Spleen (tissue), 11 donors: ENCODE measurements at regions not wholly inside any gene's neighbourhood (a gene's known extent, or its start where the extent isn't known, plus 50 kb on each side); places are given as distances from the start of the nearest gene placed in this dataset.

ENCODE experiments used
- DNase-seq: peaks from one replicate; pipeline ENCODE4 v3.0.0-alpha.2; 2020
- H3K27ac ChIP-seq, 8 donors: fragments of 200-600 bp; sonication (generic) in 7 of 8; 1 replicate in 4 of 8; 2 replicates in 4 of 8; pipeline versions ENCODE4 v1.5.0 to v1.8.0; 2016 to 2021; ENCODE audit warnings: inconsistent platforms in 4 of 8, mild to moderate bottlenecking in 4 of 8, moderate library complexity in 1 of 8
- H3K27me3 ChIP-seq, 7 donors: fragments of 200-600 bp; sonication (generic) in 6 of 7; replicated peaks in 1 of 7; 1 replicate in 4 of 7; 2 replicates in 3 of 7; pipeline versions ENCODE4 v1.5.0 to v1.8.0; 2016 to 2021; ENCODE audit warnings: inconsistent platforms in 3 of 7, mild to moderate bottlenecking in 1 of 7
- H3K36me3 ChIP-seq, 6 donors: fragments of 200-600 bp; sonication (generic) in 5 of 6; 1 replicate in 4 of 6; 2 replicates in 2 of 6; pipeline versions ENCODE4 v1.5.0 to v1.8.0; 2016 to 2021; ENCODE audit warnings: inconsistent platforms in 2 of 6
- H3K4me1 ChIP-seq, 6 donors: fragments of 200-600 bp; sonication (generic) in 5 of 6; 1 replicate in 3 of 6; 2 replicates in 3 of 6; pipeline versions ENCODE4 v1.5.0 to v1.8.0; 2016 to 2021; ENCODE audit warnings: inconsistent platforms in 3 of 6
- H3K4me3 ChIP-seq, 8 donors: fragments of 200-600 bp; sonication (generic) in 7 of 8; 1 replicate in 4 of 8; 2 replicates in 4 of 8; pipeline versions ENCODE4 v1.5.0 to v1.8.0; 2016 to 2021; ENCODE audit warnings: inconsistent platforms in 4 of 8, mild to moderate bottlenecking in 4 of 8, moderate library complexity in 2 of 8
- H3K9me3 ChIP-seq, 8 donors: fragments of 200-600 bp; sonication (generic) in 7 of 8; 1 replicate in 4 of 8; 2 replicates in 4 of 8; pipeline versions ENCODE4 v1.5.0 to v1.8.0; 2016 to 2021; ENCODE audit warnings: inconsistent platforms in 4 of 8
- CTCF ChIP-seq, 11 experiments: fragments of 200-600 bp in 7 of 11; fragments of 450-650 bp in 4 of 11; sonication (generic) in 4 of 11; IDR thresholded peaks in 8 of 11; conservative IDR thresholded peaks in 3 of 11; 1 replicate in 7 of 11; 2 replicates in 4 of 11; pipeline versions ENCODE4 v1.4.0 to v1.8.0; 2016 to 2021; ENCODE audit warnings: antibody characterized with exemption in 11 of 11, inconsistent platforms in 4 of 11, mild to moderate bottlenecking in 1 of 11
- POLR2A ChIP-seq, 3 donors: fragments of 450-650 bp; IDR thresholded peaks; one replicate each; pipeline ENCODE4 v1.5.1; 2017; ENCODE audit warnings: antibody characterized with exemption in 3 of 3, mild to moderate bottlenecking in 1 of 3
- POLR2AphosphoS5 ChIP-seq, 3 donors: sonication (generic); formaldehyde crosslinking; IDR thresholded peaks; one replicate each; pipeline ENCODE4 v1.5.1; 2017; ENCODE audit warnings: antibody characterized with exemption in 3 of 3
- WGBS, 5 donors: extraction: QIAGEN DNeasy Blood & Tissue Kit in 3 of 5; methylation state at CpG; one replicate each; pipeline versions ENCODE4 v1.1.5 to v1.1.7; 2013 to 2018; 5-methylcytosine and 5-hydroxymethylcytosine counted together
- intact Hi-C: fragments of 100-400 bp; cut with DNase I; formaldehyde crosslinking; loops from one replicate; pipeline ENCODE4 v1.15.0; 2023; ENCODE audit warnings: low total_unique reads
- donor health status: healthy with polysubstance abuse.
- donor health status: DM: no; HTN: no; CAD: no; lungs with moderate emphysema.
- donor health status: DM: no; HTN: no; CAD: no.
- donor health status: Bipolar disorder and iron deficiency.
- donor health status: healthy.
- donor health status: DM: no; HTN: no; CAD: no.
- donor health status: DM: yes; HTN: yes; CAD: no.

- Histone ChIP-seq H3K9me3 (peaks cover 0 to 3% (median 0%) of the 10 kb centered on the region in 8 donors), H3K27me3 (no peaks in the 10 kb centered on the region), H3K27ac (peak overlapping the region in 5 of 8 donors; percentile 81 to 88 (median 83)), H3K4me3 (no peak overlapping the region), H3K4me1 (peaks cover 3 to 57% (median 47%) of the 10 kb centered on the region in 6 donors), H3K36me3 (no peaks in the 10 kb centered on the region)
- no peak for DNase-seq
- WGBS, 5 donors, result 44 to 60% (median 50%) methylated on average over 1 of the region's 1 CpG
- TF ChIP-seq POLR2A (IDR thresholded peaks at IDR 0.05), result no peak
- TF ChIP-seq CTCF (IDR thresholded peaks at IDR 0.05 in 8 of 11, conservative IDR thresholded peaks at IDR 0.05 in 3 of 11), result no peak
- no peak for TF ChIP-seq POLR2AphosphoS5 (IDR thresholded peaks at IDR 0.05)
- intact Hi-C loops, result no loop called here
Measured at GRCh38 chr6:25042984-25043725, 107.4 kb upstream of the RIPOR2 start.

- no peaks in the 10 kb centered on the region for H3K36me3 ChIP-seq
- H3K27ac ChIP-seq, result peak overlapping the region in 1 of 8 donors; percentile 88
- no peaks in the 10 kb centered on the region for H3K9me3 ChIP-seq
- no peaks in the 10 kb centered on the region for H3K27me3 ChIP-seq
- no peak for DNase-seq
- WGBS, 5 donors, result 78 to 94% (median 89%) methylated on average over 2 of the region's 2 CpGs
- no peak for TF ChIP-seq POLR2A (IDR thresholded peaks at IDR 0.05)
- no peak for TF ChIP-seq POLR2AphosphoS5 (IDR thresholded peaks at IDR 0.05)
- H3K4me1 ChIP-seq, result peaks cover 3 to 49% (median 42%) of the 10 kb centered on the region in 6 donors
- intact Hi-C loops, result no loop called here
- H3K4me3 ChIP-seq, result no peak overlapping the region
Measured at GRCh38 chr6:25043892-25044291, 108.1 kb upstream of the RIPOR2 start.

GRCh38 chr6:25046942-25047341 is 111.2 kb upstream of the RIPOR2 start:
- no peak overlapping the region for H3K4me3 ChIP-seq
- intact Hi-C loops, result no loop called here
- WGBS, 5 donors, result 66 to 83% (median 74%) methylated on average over 2 of the region's 2 CpGs
- DNase-seq, result no peak
- peaks cover 3 to 47% (median 31%) of the 10 kb centered on the region in 6 donors for H3K4me1 ChIP-seq
- no peaks in the 10 kb centered on the region for H3K27me3 ChIP-seq
- H3K36me3 ChIP-seq, result no peaks in the 10 kb centered on the region
- no peak overlapping the region for H3K27ac ChIP-seq
- no peak for TF ChIP-seq POLR2A (IDR thresholded peaks at IDR 0.05)
- H3K9me3 ChIP-seq, result no peaks in the 10 kb centered on the region

- intact Hi-C loops, result no loop called here
- Histone ChIP-seq H3K36me3 (no peaks in the 10 kb centered on the region), H3K27ac (peak overlapping the region in 3 of 8 donors; percentile 31 to 39 (median 39)), H3K27me3 (no peaks in the 10 kb centered on the region), H3K9me3 (no peaks in the 10 kb centered on the region), H3K4me3 (no peak overlapping the region), H3K4me1 (peaks cover 4 to 54% (median 38%) of the 10 kb centered on the region in 6 donors)
- WGBS, 5 donors, result 15 to 25% (median 22%) methylated on average over 6 of the region's 6 CpGs
- no peak for DNase-seq
- no peak for TF ChIP-seq POLR2AphosphoS5 (IDR thresholded peaks at IDR 0.05)
- no peak for TF ChIP-seq POLR2A (IDR thresholded peaks at IDR 0.05)
- TF ChIP-seq CTCF (IDR thresholded peaks at IDR 0.05 in 8 of 11, conservative IDR thresholded peaks at IDR 0.05 in 3 of 11), result no peak
Measured at GRCh38 chr6:25050356-25050755, 114.6 kb upstream of the RIPOR2 start.

- peaks cover 4 to 62% (median 45%) of the 10 kb centered on the region in 6 donors for H3K4me1 ChIP-seq
- intact Hi-C loops, result no loop called here
- no peak for TF ChIP-seq CTCF (IDR thresholded peaks at IDR 0.05 in 8 of 11, conservative IDR thresholded peaks at IDR 0.05 in 3 of 11)
- TF ChIP-seq POLR2A (IDR thresholded peaks at IDR 0.05), result no peak
- TF ChIP-seq POLR2AphosphoS5 (IDR thresholded peaks at IDR 0.05), result no peak
- H3K27me3 ChIP-seq, result no peaks in the 10 kb centered on the region
- no peak overlapping the region for H3K4me3 ChIP-seq
- WGBS, 5 donors, result 41 to 61% (median 52%) methylated on average over 2 of the region's 2 CpGs
- H3K36me3 ChIP-seq, result no peaks in the 10 kb centered on the region
- peak overlapping the region in 3 of 8 donors; percentile 31 to 39 (median 39) for H3K27ac ChIP-seq
- no peaks in the 10 kb centered on the region for H3K9me3 ChIP-seq
- DNase-seq, result no peak
Measured at GRCh38 chr6:25051083-25051482, 115.3 kb upstream of the RIPOR2 start.
